GM21367 (cell line): ENCODE measurements at regions not wholly inside any gene's neighbourhood (a gene's known extent, or its start where the extent isn't known, plus 50 kb on each side); places are given as distances from the start of the nearest gene placed in this dataset.
"Not testable (repeated sequence)": the region's sequence is repeated elsewhere in the genome, so short reads cannot be mapped to it uniquely, and the experiment has no call there.

Experiments used
- ATAC-seq: cut with Tn5 transposase; IDR thresholded peaks from one replicate; pipeline ENCODE4 v1.9.1; 2021; ENCODE audit not compliant: unreplicated experiment

DNA sequence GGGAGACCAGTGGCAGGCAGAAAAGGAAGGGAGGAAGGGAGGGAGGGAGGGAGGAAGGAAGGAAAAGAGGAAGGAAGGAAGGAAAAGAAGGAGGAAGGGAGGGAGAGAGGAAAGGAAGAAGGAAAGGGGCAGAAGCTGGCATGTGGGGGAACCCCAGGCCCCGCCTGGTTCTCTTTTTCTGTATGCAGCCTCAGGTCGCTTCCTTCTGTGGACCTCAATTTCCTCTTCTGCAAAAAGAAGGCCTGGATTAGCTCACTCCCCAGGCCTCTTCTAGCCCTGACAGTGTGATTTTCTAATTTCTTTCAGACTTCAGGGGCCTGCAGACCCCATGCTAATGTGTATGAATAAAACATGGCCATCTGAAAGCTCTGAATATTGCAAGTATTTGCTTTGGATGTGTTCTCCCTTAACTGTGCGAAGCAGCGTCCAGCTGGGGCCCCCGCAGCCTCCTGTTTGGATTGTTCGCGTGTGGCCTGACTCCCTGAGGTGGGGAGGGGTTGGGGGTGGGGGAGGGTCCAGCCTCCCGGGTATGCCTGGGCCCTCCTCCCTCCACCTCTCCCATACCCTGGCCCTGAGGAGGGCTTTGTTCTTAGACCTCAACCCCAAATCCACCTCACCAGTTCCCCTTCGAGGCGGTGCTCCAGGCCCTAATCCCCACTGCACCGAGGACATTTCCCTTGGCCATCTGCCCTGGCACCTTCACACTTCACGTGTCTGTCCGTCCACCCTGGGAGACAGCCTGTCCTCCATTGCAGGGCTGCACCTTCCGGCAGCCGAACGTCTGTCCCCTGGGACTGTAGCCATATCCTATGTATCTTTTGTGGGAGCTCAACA is 199.9 kb upstream of the ATP6AP2 start:
- ATAC-seq: no peak

DNA sequence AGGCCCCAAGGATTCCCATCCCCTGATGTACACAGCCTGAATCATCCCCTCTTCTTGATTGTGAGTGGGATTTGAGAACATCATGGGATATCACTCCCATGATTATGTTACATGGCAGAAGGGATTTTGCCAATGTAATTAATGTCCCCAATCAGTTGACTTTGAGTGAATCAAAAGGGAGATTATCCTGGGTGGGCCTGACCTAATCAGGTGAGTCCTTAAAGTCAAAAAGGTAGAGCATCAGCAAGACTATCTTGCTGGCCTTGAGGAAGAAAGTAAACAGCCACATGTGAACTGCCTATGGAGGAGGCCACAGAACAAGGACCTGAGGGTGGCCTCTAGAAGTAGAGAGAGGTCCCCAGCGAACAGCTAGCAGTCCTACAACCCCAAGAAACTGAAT is 203.1 kb upstream of the ATP6AP2 start:
- ATAC-seq: no peak

DNA sequence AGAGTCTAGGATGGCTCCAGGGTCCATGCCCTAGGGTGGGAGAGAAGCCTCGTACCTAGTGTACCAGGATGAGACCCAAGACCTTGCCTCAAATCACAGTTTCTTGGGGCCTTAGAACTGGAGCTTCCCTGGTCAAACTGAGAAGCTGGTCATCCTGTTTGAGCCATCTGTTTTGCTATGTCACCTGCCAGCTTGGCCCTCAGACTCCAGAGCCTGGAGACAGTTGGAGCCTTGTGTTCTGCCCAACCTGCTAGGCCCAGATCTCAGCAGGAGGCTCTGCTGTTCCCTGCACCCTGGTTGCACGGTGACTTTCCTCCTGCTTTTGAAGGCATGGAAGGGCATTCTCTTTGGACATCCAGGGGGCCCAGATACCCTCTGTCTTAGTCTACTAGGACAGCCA is 206.3 kb upstream of the ATP6AP2 start:
- ATAC-seq: no peak

DNA sequence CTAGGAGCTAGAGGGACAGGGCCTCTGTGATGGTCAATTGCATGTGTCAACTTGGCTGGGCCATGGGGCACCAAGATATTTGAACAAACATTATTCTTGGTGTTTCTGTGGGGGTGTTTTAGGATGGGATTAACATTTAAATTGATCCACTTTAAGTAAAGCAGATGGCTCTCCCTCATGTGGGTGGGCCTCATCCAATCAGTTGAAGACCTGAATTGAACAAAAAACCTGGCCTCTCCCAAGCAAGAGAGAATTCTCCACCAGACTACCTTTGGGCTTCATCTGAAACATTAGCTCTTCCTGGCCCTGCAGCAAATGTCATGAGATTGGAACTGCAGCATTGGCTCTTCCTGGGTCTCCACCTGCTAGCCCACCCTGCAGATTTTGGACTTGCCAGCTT is 207.1 kb upstream of the ATP6AP2 start:
- no peak for ATAC-seq

DNA sequence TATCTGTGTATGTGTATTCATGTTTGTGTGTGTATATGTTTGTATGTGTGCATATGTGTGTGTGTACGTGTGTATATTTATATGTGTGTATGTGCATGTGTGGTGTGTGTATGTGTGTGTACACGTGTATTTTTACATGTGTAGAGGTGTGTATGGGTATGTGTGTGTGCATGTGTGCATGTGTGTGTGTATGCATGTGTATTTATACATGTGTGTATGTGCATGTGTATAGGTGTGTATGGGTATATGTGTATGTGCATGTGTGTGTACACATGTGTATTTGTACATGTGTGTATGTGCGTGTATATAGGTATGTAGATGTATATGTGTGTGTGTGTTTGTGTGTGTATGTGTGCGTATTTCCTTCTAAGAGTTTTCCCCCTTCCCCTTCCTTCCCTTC is 207.7 kb upstream of the ATP6AP2 start:
- no peak for ATAC-seq

DNA sequence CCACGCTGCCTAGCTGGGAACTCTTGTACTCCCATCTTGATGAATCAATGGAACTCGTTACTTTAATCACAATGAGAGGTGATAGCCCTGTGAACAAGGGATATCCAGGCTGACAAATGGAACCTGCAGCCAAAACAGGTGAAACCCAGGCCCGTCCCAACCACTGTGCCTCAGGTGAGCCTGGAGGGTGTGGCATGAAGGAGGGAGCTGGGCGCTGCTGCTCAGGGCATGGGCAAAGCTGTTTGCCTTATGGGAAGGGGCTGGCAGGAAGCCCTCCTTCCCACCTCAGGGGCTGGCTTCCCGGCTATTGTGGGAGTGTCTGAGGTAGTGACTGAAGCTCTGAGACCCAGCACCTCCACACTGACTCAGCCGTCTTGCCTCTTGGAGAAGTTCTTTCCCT is 209.4 kb upstream of the ATP6AP2 start:
- ATAC-seq: no peak

DNA sequence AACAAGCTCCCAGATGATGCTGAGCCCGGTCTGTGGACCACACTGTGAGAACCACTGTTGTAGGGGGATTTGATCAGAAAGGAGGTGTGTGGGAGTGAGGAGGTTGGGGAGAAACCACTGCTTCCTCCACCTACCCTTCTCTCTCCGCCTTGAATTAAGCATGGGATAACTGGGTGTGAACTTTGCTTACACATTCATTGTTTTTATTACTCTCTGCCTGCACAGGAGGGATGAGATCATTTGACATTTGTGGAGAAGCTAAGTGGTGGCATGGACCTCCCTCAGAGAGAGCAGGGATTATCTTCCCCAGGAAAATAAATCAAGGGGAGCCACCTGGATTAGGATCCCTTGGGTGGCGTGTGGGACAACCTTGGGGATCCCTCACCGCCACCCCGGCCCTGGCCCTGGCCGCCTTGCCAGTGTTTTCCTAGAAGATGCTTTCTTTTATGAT is 212.1 kb upstream of the ATP6AP2 start:
- no peak for ATAC-seq

DNA sequence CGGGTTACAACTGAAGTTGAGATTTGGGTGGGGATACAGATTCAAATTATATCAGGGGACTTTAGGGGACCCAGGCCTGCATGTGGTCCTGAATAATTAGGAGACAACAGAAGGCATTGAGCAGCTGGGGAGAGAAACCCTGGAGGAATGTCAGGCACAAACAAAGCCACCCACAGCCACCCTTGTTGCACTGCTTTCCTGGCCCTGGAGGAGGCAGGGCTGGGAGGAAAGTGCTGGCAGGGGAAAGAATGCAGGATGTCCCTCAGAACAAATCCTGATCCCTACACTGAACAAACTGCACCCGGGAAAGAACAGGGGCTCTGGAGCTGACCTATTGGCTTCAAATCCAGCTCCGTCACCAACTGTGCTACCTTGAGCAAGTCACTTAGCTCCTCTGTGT is 214.1 kb upstream of the ATP6AP2 start:
- no peak for ATAC-seq

DNA sequence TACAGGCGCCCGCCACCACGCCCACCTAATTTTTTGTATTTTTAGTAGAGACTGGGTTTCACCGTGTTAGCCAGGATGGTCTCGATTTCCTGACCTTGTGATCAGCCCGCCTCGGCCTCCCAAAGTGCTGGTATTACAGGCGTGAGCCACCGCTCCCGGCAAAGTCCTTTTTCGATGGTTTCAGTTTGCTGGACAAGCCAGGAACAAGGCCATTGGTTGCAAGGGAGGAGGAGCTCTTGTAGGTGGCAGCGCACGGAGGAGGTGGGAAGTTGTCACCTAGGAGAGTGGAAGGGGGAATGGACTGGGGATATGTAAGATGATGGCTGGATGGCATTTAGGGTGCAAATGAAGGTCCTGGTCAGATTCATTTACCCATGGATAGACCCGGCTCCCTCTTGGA is 218.5 kb upstream of the ATP6AP2 start:
- not testable (repeated sequence) for ATAC-seq

DNA sequence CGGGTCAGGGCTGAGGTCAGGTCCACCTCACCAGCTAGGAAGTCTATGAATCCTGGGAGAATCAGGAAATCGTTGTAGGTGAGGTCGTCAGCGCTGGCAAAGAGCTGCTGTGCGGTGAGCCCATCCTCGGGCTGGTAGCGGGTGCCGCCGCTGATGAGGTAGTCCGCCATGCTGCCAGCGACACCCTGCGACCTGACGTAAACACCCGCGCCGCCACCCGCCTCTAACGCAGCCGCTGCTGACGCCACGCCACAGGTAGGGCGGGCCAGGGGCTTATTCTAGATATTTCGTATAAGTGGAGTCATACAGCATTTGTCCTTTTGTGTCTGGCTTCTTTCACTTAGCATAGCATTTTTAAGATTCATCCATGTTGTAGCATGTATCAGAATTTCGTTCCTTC is 220.2 kb upstream of the ATP6AP2 start:
- no peak for ATAC-seq

DNA sequence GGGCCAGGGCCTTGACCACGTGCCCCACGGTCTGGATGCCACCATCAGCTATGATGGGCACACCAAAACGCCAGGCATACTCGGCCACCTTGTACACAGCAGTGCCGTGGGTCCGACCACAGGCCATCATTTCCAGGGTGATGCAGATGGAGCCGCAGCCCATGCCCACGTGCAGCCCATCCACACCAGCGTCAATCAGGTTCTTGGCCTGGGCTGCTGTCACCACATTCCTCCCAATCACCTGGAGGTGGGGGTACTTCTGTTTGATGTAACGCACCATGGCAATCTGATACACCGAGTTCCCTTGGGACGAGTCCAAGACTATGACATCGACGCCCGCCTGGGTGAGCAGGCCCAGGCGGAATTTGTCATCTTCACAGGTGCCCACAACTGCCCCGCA is 221.2 kb upstream of the ATP6AP2 start:
- ATAC-seq: no peak

DNA sequence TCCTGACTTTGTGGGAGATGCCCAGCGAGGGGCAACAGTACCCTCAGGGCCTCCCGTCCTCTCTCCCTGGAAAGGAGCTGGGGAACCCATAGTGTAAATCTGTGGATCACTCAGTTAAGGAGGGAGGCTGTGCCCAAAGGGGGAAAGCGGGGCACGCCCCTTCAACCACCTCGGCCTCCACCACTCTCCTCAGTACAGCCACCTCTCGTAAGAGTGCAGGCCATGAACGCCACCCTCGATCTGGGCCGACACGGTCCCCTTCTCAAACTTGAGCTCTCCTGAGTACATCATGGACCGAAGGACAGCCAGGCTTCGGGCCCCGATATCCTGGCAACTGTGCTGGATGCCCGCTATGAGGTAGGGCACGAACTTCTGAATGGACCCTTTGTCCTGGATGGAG is 221.8 kb upstream of the ATP6AP2 start:
- ATAC-seq: no peak

DNA sequence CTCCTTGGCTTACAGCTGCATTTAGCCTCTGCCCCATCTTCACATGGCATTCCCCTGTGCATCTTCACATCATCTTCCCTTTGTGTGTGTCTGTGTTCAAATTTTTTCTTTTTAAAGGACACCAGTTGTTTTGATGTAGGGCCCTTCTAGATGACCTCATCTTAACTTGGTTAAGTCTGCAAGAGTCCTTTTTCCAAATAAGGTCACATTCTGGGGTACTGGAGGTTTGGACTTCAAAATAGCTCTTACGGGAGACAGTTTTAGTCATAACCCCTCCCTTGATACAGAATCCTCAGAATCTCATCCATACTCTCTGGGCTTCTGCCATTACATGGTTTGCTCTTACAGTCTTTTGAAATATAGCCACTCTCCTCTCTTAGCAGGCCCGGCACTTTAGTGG is 231.5 kb upstream of the ATP6AP2 start:
- no peak for ATAC-seq

DNA sequence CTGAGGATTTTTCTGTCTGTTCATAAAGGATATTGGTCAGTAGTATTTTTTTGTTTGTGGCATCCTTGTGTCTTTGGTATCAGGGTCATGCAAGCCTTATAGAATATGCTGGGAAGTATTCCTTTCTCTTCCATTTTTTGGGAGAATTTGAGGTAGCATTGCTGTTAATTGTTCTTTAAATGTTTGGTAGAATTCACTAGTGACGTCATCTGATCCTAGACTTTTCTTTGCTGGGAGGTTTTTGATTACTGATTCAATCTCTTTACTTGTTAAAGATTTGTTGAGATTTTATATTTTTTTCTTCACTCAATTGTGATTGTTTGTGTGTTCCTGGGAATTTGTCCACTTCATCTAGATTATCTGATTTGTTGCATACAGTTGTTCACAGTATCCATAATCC is 234.4 kb upstream of the ATP6AP2 start:
- ATAC-seq: no peak

DNA sequence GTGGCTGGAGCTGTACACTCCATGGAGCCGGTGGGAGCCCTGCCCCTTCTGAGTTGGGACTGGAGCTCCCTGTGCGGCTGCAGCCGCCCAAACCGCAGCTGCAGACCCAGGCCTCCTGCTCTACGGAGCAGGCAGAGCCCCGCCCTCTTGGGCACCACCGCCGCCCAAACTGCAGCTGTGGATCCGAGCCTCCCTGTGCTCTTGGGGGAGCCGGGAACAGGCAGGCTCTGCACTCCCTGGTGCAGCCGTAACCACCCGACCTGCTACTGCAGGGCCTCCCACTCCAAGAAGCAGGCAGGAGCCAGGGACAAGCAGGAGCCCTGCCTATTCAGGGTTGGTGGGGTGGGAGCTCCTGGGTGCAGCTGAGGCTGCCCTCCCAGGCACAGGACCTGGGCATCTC is 237.5 kb upstream of the ATP6AP2 start:
- ATAC-seq: no peak

DNA sequence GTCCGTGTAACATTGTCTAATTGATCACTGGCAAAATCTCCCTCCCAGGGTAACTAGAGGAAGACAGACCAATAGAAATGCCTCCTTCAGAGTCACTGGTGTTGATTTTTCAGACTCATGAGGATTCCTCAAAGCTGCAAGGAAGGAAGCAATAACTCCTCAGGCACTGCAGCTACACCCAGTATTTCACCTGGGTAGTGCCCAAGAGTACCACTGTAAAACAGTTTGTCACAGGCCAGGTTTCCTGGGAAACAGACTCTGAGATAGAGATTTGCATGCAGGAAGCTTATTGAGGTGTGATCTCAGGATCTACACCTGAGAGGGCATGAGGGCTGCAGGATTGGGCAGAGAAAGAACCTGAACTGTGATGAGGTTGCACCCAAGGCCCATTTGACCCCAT is 240.7 kb upstream of the ATP6AP2 start:
- no peak for ATAC-seq

DNA sequence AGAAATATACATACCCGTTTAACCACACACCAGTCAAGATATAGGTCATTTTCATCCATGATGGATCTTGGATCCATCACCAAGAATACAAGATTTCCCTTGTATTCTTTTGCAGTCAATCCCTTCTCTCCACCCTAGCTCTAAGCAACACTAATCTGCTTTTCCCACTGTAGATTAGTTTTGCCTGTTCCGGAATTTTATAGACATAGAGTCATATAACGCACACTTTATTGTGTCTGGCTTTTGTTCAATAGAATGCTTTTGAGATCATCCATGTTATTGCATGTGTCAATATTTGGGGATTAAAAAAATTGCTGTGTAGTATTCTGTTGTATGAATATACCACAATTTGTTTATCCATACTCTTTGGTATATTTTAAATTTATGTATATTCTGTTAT is 235.6 kb upstream of the BCOR start:
- no peak for ATAC-seq

DNA sequence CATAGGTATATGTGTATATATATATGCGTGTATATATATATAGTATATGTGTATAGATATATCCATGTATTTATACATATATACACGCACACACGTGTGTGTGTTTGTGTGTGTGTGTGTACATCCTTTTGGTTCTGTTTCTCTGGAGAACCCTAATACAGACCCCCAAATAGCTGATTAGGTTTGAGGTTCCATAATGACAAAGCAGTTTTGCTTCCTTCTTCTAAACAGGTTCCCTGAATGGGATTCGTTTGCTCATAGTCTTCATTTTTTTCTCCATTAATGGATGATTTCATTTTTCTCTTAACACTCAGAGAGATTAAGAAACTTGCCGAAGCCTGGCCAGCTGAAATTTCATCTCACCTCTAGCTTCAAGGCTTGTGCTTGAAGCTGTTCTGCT is 234.0 kb upstream of the BCOR start:
- no peak for ATAC-seq

DNA sequence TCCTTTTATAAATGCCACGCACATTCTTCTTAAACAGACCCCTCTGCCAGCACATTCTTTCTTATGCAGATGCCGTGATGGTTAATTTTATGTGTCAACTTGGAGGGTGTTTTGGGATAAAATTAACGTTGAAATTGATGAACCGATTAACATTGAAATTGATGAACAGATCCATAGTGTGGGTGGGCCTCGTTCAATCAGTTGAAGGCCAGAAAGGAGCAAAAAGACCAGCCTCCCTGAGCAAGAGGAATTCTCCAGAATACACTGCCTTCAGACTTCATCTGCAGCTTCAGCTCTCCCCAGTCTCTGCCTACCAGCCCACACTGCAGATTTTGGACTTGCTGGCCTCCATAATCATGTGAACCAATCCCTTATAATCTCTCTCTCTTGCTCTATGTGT is 233.6 kb upstream of the BCOR start:
- ATAC-seq: no peak

DNA sequence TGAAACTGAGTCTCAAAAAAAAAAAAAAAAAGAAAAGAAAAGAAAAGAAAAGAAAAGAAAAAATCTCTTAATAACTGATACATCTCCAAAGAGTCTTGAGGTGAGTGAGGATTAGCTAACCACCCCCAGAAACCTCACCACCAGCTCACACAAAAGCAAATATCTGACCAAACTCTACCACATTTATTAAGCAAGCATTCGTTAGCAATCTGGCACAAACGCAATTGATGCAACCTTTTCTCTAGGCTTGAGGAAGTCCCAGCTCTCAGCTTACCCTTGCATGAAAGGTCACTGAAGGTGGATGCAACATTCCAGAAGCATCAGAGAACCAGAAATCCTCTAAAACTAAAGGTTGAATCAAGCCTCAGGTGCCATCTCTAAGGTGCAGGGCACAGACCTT is 231.9 kb upstream of the BCOR start:
- no peak for ATAC-seq

DNA sequence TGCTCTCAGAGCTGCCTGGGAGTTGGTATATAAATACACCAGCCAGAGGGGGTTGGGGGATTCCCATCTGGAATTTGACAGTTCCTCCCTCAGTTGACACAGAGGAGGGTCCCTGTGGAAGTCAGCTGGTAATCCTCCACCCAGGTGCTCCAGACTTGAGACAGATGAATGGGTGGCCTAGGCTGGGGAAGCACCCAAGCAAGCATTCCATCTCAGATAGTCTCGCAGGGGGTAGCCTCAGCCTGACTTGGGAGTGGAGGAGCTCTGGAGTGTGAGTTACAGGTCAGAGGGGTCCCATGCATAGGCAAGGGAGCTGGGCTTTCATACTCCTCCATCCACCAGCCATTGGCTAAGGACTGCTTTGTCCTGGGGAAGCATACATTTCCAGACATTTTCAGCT is 229.3 kb upstream of the BCOR start:
- ATAC-seq: no peak

DNA sequence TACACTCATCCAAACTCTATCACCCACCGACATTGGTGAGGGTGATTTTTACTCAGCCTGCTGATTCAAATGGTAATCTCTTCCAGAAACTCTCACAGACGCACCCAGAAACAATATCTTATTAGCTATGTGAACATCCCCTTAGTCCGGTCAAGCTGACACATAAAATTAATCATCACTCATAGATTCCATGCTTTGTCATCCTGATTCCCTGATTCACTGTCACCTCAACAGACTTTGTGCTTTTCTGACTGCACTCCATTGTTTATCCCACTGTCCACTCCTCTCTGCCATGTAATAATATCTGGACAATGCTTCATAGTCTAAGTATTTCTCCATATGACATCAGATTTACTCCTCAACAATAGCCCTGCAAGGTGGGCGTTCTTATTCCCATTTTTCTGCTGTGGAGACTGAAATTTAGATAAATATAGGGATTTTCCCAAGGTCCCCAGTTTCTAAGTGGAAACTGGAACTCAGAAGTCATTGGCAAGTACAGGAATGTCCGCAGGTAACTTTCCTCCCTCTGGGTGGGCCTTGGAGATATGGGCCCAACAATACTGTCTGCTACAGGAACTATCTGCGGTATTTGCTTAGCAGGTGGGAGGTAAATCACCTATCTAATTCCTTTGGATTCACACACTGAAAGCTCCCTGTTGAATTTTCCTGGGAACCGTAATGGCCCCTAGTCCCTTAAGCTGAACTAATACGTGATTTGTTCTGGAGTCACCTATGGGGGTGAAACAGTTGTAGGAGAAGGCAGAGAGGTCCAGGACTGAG is 228.6 kb upstream of the BCOR start:
- ATAC-seq: no peak

DNA sequence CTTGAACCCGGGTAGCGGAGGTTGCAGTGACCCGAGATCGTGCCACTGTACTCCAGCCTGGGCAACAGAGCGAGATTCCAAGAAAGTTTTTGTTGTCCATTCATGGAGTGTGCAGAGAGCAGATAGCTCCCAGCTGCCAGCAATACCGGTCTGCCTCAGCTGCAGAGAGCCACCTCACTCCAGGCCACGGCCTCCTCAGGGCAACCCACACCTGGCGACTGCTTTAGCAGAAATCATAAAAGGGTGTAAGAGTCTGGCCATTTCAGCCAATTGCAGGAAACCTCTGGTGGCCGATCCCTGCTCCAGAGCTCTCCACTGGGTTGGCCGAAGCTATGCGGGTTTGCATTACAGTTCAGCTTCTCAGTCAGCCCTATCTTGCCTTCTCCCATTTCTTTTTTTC is 227.4 kb upstream of the BCOR start:
- ATAC-seq: no peak
